NCI-H526 (cell line): ENCODE measurements at regions not wholly inside any gene's neighbourhood (a gene's known extent, or its start where the extent isn't known, plus 50 kb on each side); places are given as distances from the start of the nearest gene placed in this dataset.
"Not testable (repeated sequence)": the region's sequence is repeated elsewhere in the genome, so short reads cannot be mapped to it uniquely, and the experiment has no call there.

Experiments
- DNase-seq, 2 experiments: peaks; one replicate each; lab custom pipeline; 2025; lab: John Stamatoyannopoulos, UW

DNA sequence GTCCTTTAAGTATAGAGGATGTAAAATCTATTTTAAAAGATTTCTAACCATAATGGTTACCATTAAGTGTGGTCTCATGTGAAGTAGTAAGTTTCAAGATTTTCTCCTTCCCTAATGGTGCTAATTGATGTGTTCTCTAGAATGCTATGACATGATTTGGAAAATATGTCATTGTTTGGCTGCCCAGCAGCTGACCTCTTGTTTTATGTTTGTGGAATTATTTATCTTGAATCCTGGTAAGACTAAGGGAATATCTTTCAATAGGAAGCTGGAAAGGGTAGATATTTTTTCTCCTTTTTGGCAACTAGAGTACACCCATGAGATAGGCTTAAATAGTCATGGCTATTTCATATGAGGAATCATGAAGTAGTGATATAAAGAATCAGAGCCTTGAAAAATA is 139.8 kb upstream of the CHODL start:
- no peak for DNase-seq

DNA sequence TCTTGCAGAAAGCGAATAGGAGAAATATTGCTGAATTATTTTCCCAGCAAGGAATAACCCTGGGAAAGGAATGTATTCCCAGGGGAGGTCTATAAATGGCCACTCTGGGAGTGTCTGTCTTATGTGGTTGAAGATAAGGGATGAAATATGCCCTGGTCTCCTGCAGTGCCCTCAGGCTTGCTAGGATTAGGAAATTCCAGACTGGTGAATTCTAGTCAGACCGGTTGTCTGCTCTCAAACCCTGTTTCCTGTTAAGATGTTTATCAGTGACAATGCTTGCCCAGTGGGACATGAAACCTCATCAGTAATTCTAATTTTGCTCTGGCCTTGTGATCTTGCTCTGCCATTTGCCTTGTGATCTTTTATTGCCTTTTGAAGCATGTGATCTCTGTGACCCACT is 148.2 kb upstream of the CHODL start:
- DNase-seq, result not testable (repeated sequence)

DNA sequence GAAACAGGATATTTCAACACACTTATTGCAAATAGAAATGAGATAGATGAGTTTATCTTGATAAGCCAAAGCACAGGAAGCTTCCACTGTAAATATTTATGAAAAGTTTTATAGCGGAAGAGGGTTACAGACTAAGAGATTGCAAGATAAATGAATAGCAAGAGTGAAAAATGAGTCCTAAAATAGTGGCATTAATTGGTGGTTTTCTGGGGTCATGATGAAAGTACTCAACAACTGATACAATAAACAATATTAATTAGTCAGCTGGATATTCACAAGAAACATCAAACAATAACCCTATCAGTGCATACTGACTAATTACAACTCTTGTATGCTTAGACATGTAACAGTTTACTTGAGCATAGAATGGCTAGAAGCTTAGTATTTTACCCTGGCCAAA is 154.8 kb upstream of the CHODL start:
- DNase-seq, result no peak

DNA sequence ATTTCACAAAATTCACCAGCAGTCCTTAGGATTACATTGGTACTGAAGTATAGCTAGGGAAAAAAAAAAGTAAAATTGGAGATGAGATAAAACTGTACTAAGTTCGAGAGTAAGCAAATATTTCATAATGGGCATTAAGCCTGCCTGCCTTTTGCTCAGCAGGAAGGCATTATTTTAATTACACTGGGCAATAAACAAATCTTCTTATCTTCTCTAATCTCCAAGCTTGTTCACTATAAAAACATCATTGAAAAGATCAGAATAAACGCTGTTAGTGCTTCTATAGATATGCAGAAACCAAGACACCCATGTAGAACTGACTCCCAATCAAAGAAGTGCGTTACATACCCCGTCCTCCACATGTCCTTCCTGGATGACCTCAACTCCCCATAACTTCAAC is 174.2 kb upstream of the CHODL start:
- DNase-seq, result no peak

DNA sequence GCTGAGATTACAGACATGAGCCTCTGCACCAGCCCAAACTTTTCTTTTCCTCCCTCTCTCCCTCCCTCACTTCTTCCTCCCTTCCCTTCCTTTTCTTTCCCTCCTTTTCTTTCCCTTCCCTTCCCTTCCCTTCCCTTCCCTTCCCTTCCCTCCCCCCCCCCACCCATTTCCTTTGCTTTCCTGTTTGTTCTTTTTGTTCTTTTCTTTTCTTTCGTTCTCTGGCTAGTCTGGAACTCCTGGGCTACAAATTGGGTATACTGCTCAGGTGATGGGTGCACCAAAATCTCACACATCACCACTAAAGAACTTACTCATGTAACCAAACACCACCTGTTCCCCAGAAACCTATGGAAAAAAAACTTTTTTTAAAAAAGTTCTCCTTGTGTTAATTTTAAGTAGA is 174.8 kb upstream of the CHODL start:
- no peak for DNase-seq

DNA sequence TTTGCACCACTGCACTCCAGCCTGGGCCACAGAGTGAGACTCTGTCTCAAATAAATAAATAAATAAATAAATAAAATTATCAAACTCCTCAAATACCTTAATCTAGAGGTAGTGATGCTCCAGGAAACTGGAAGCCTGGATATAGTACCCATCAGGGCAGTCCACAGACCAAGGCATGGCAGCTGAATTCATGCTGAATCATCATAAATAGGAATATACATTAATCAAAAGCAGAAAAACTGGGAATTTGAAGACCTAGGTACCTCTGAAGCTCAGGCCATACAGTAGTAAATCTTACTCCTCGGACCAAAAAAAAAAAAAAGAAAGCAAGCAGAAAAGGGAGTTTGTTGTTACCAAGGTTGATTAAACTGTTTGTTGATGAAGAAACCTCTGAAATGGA is 184.2 kb upstream of the CHODL start:
- no peak for DNase-seq

DNA sequence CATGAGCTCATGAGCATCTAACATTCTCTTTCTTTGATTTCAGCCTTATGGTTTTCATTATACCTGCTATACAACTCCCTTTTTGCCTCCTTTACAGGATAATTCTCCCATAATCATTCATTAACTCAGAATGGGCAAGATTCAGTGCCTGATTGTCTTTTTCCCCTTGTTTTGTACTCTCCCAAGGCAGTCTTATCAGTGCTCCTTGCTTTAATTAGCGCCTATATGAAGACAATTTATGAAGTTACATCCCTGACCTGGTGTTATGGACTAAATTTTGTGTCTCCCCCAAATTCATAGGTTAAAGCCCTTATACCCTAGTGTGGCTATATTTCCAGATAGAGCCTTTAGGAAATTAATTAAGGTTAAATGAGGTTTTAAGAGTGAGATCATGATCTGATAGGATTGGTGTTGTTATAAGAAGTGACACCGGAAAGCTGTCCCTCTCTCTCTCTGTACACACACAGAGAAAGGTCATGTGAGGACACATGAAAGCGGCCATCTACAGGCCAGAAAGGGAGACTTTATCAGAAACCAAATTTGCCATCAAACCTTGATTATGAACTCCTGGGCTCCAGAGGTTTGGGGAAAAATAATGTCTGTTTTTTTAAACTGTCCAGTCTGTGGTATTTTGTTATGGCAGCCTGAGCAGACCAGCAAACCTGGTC is 185.8 kb upstream of the CHODL start:
- DNase-seq, result no peak

DNA sequence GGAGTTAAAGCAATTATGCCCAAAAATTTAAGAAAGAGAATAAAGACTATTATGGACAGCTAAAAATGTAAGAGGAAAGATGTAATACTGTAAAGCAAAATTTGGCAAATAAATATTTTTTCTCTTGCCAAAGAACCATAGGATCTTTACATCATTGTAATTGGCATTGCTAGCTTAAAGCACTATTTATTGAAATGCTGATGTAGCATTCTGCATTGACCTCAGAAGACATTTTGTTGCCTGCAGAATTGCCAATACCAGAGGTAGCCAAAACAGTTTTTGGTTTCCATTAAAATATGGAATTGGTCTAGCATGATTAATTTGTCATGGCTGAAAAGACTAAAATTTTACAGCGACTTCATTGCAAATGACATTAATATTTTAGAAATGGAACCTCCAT is 191.5 kb upstream of the CHODL start:
- no peak for DNase-seq

DNA sequence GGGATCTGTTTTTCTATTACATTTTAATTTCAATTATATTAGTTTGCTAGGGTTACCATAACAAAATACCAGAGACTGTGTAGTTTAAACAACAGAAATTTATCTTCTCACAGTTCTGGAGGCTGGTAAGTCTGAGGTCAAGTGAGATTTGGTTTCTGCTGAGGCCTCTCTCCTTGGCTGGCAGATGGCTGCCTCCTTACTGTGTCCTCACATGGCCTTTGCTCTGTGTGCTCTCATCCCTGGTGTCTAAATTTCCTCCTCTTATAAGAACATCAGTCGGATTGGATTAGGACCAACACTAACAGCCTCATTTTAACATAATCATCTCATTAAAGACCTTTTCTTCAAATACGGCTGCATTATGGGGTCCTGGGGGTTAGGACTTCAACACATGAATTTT is 195.2 kb upstream of the CHODL start:
- no peak for DNase-seq

DNA sequence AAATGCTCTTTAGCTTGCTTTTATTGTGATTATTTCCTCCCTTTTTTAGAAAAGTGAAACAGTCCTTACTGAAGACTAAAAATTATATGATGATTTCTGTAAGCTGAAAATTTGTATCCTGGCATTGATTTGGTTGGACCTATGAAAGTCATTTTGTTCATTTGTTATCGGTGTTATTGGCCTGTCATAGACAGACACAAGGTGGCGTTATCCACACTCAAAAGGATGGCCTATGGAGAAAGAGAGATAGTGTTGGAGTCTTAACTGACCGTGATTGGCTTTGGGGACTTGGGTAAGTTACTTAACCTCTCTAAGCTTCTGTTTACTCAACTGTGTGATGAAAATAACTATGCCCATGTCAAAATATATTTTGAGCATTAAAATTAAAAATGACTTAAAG is 203.6 kb upstream of the CHODL start:
- peak; percentile 12 to 49 for DNase-seq

DNA sequence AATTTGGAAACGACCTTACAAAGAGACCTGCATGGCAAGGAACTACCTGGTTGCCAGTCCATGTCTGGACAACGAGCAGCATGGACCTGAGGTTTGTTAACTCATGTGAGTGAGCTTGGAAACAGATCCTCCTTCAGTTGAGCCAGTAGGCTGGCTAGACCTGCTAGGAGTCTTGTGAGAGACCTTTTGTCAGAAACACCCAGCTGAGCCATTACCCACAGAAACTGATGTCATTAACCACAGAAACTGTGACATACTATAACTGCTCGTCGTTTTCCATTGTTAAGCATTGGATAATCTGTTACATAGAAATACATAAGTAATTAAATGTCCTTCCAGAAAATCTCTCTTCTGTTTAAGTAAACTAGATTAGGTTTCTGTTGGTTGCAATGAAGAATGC is 211.1 kb upstream of the C21orf91 start:
- DNase-seq, result no peak

DNA sequence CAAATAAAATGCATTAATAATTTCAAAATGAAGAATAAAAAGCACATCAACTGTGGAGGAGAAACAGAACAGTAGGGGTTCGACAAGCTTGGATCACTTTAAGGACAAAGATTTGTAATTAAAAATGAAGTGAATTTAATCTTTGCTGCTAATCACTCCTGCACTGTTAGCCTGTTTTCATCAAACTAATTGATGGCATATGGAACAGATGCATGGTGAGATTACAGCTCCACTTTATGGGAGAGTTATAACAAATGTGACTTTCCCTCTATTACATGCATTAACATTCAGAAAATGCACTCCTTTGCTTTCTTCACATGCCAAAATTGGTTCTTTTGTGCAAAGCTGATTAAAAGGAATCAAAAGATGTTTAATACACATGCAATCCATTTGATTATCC is 207.2 kb upstream of the C21orf91 start:
- no peak for DNase-seq

DNA sequence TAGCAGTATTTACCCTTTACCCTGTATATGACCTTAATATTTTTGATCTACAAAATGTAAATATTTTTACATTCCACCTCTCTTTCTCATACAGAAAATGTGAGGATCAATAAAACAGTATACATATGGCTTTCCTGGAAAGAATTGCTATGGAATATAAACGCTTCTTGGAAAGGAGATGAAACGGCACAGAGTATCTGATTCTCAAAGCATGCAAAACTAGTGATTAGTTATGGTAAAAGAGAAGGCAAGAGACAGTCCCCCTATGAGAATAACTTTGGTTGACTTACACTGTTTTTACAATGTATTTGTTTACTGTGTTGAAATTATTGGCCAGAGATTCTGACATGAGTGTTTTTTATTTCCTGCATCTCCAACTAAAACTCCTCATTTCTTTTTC is 204.6 kb upstream of the C21orf91 start:
- no peak for DNase-seq

DNA sequence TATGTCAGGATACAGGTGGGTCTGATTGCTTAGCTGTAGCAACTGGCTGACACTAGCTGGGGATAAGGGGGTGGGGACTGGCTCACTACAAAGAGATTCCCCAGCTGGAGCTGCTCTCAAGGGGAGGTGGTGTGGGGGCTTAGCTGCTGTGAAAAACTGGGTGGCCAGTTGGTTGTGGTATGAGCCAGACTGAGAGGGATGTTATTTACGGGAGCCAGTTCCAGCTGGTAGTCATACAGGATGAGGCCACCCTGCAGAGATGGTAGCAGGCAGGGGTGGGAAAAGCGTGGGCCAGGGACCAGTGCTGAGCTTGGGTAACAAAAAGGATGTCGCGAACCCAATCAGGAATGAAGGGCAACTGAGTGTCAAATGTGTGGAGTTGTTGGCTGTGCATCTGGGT is 204.0 kb upstream of the C21orf91 start:
- DNase-seq, result no peak

DNA sequence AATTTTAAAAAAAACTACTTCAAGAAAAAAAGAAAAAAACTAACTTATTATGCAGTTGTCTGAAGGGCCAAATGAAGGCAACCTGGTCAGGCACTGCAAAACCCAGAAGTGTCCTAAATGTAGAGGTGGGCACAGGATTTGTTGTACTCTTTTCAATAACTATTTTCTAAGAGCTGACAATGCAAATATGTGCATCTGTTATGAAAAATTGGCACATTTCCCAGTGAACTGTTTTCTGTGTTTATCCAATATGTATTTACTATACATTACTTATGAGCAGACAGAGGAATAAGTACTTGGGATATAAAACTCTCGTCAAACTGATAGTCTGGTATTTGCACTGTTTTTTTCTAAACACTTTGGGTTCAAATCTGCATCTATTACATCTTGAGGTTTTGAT is 188.0 kb upstream of the C21orf91 start:
- DNase-seq, result no peak

DNA sequence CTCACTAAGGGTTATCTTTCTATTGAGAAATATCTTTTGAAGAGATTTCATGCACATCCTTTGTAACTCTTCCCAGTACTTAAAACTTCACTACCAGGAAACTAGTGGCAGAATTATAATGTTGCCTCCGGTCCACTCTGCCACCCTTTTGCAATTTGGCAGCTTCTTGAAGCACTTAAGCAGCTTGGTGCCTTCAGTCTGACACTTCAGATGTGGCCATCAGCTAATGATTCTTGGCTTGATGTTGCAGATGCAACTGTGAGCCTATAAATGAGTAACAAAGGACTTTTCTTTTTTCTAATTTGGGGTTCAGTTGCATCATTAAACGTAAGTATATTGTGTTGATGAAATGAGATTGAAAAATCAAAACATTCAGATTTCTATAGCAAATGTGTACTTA is 187.5 kb upstream of the C21orf91 start:
- no peak for DNase-seq

DNA sequence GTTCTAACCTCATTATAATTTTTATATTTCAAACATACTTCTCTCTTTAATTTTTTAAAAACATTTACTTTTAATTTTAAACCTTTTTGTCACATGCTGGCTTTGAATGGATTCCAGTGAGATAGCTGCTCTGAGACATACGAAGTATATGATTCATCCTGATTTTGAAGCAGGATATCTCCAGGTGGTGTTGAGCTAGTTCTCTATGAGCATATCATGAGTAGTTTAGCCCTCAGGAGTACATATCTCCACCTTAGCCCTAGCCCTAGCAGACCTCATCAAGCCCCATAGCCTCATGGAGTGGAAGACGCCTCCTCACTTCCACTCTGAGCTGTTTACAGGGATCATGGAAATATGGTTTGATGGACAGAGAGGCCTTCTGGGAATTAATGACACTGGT is 183.2 kb upstream of the C21orf91 start:
- DNase-seq, result no peak

DNA sequence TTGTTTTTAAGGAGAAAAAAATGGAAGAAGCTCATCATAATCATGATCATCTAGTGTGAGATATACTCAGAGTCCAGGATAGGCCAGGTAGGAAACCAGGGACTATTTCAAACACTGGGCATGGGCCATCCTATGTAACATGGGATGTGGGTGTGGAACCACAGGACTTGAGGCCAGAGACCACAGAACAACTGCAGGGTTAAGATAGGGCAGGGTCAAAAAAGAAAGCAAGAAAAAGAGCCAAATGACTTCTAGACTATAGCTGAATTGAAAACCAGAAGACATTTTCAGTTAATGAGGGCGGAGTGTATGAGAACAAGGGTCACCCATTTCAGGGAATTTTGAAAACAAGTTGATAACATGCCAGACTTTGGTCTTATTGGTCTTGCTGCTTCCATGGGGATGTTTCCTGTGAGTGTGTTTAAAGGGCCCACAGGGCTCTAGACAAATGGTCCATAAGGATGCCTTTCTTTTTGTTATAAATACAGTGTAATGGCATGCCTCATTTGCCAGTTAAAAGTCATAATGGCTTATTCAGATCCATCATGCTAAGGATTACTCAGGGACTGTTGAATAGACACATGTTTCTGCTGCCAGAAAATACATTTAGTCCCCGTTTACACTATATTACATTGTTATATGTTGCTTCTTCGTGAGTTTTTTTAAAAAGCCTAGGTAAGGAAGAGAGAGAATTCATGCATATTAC is 182.0 kb upstream of the C21orf91 start:
- no peak for DNase-seq

DNA sequence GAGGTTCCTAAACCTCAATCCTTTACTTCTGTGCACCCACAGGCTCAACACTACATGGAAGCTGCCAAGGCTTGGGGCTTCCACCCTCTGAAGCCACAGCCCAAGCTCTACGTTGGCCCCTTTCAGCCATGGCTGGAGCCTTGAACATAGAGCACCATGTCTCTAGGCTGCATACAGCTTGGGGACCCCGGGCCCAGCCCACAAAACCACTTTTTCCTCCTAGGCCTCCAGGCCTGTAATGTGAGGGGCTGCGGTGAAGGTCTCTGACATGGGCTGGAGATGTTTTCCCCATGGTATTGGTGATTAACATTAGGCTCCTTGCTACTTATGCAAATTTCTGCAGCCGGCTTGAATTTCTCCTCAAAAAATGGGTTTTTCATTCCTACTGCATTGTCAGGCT is 179.4 kb upstream of the C21orf91 start:
- not testable (repeated sequence) for DNase-seq

DNA sequence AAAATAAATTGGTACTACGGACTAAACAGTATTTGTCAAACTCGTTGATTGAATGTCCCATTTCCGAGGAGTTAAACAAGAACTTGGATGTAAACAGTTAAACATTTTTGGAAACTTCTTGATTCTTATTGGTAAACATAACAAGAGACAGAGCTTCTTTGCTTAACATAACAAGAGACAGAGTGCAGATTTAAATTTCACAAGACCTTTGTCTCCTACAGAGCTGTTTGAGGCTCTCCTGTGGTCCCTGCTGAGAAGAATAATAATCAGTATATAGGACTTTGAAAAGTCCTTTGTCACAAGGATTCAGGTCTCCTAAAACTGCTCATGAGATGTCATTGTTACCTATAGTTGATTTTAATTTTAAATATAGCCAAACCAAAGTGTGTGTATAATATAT is 170.6 kb upstream of the C21orf91 start:
- no peak for DNase-seq

DNA sequence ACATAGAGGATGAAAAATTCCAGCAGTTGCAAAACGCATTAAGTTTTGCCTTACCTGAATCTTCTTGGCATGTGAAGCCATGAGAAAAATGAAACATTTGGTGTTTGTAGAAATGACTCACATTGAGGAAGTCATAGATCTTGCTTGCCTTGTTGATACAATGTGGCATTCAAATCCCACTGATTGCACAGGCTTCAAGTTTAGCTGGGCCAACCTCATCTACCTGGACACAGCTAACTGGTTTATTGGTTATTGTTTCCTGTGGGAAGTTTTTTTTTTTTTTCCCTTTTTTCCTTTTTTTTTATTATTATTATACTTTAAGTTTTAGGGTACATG is 168.9 kb upstream of the C21orf91 start:
- DNase-seq, result no peak

DNA sequence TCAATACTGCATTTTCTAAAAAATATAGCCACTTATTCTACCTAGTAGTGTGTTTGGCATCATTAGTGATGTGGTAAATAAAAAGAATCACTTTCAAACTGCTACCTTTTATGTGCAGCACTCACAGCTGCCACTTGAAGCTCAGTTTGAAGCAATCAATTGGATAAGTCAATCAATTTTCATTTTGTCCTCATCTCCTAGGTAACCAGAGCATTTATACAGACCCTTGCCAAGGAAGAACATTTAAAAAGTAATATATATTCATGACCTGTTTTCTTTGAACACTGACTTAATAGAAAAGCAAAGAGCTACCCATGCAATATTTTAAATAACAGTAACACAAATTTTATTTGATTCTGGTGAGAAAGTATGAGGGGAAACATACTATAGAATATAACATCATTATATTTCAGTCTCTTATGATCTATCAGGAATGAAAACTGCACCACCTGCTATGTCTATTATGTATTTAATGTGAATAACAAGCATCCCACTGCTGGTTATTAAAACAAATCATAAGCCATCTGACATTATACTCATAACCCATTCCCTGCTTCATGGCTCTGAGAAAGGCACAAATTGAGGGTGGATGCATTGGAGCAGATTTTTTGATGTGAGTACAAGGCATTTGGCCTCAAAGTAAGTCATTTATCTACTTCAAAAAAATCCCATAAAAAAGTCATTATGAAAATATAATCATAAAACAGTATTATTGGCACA is 168.4 kb upstream of the C21orf91 start:
- DNase-seq, result no peak

DNA sequence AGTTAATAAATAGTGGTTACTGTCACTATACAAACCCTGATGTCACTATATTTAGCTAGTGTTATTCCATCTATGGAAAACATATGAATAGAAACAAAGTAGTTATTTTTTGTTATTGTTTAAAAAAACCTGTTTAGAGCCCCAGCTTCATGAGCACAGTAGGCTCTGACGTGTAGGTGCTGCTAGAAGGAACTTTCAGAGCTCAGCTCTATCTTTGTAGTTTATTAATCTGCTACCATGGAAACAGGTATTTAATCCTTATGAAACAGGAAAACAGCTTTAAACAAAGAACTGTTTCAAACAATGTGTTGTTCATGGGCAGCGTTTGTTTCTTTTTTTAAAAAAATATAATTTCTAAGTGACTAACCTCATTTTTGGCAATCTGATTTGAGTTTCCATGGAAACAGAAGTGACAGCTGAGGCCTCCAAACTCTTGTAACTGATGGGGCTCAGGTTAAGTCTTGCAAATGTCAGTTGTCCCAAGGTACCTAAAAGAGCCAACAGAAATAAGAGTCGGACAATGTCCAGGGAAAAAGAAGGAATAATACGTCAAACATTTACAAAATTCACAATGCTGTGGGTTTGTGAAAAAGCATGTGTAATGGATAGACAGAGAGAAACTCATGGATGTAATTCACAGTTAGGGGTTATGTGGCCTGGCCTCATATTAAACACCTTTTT is 162.0 kb upstream of the C21orf91 start:
- no peak for DNase-seq
